CD4-positive, alpha-beta T cell (primary cell): ENCODE measurements at regions not wholly inside any gene's neighbourhood (a gene's known extent, or its start where the extent isn't known, plus 50 kb on each side); places are given as distances from the start of the nearest gene placed in this dataset.

Source experiments
- ATAC-seq: fragments of 200-7000 bp; cut with Tn5 transposase; one replicate; pipeline ENCODE4 v1.10.0; 2022; ENCODE audit warnings: mild to moderate bottlenecking; ENCODE audit not compliant: poor library complexity
- CTCF ChIA-PET: fragments of 350-600 bp; sonication (Branson Sonifier 250); formaldehyde crosslinking; loops from one replicate; lab custom pipeline; 2021; ENCODE audit warnings: antibody characterized with exemption, inconsistent platforms; lab: Charles Lee
- POLR2A ChIA-PET: fragments of 350-600 bp; sonication (Branson Sonifier 250); formaldehyde crosslinking; loops from one replicate; lab custom pipeline; 2021; ENCODE audit warnings: antibody characterized with exemption, inconsistent platforms; lab: Charles Lee
- DNase-seq, 14 experiments: peaks; one replicate each; pipeline ENCODE4 v3.0.0-alpha.2; 2013 to 2020; ENCODE audit warnings: mixed read lengths in 2 of 14
- H3K27ac ChIP-seq, 2 donors: one replicate each; pipeline versions ENCODE4 v1.5.1 to v1.7.0; 2013; ENCODE audit warnings: low read length in 2 of 2, low read depth in 1 of 2, mild to moderate bottlenecking in 1 of 2
- H3K27me3 ChIP-seq, 2 experiments: 1 replicate in 1 of 2; 2 replicates in 1 of 2; pipeline versions ENCODE4 v1.6.1 to v1.7.0; 2013; ENCODE audit warnings: low read length in 2 of 2, control low read depth in 1 of 2, mild to moderate bottlenecking in 1 of 2, moderate library complexity in 1 of 2; ENCODE audit not compliant: insufficient read depth in 2 of 2, control insufficient read depth in 1 of 2
- H3K36me3 ChIP-seq: one replicate; pipeline ENCODE4 v1.6.1; 2013; ENCODE audit warnings: low read length, control low read depth; ENCODE audit not compliant: insufficient read depth
- H3K4me1 ChIP-seq: one replicate; pipeline ENCODE4 v1.6.1; 2013; ENCODE audit warnings: low read length, control low read depth; ENCODE audit not compliant: insufficient read depth
- H3K4me3 ChIP-seq: one replicate; pipeline ENCODE4 v1.5.1; 2013; ENCODE audit warnings: mild to moderate bottlenecking, low read length, moderate library complexity
- H3K9me3 ChIP-seq, 2 experiments: 1 replicate in 1 of 2; 2 replicates in 1 of 2; pipeline versions ENCODE4 v1.6.1 to v1.7.0; 2013; ENCODE audit warnings: low read length in 2 of 2, mild to moderate bottlenecking in 2 of 2, control low read depth in 1 of 2, moderate library complexity in 1 of 2; ENCODE audit not compliant: control insufficient read depth in 1 of 2, insufficient read depth in 1 of 2
- H3K27ac Mint-ChIP-seq: one replicate; pipeline ENCODE4 v1.8.0; 2020; ENCODE audit warnings: mixed read lengths
- H3K27me3 Mint-ChIP-seq: one replicate; pipeline ENCODE4 v1.8.0; 2021; ENCODE audit warnings: mixed read lengths
- H3K36me3 Mint-ChIP-seq: one replicate; pipeline ENCODE4 v1.8.0; 2021; ENCODE audit warnings: low read depth, mixed read lengths
- H3K4me1 Mint-ChIP-seq: one replicate; pipeline ENCODE4 v1.8.0; 2021; ENCODE audit warnings: low read depth, mixed read lengths
- H3K4me3 Mint-ChIP-seq: one replicate; pipeline ENCODE4 v1.8.0; 2020; ENCODE audit warnings: mild to moderate bottlenecking, mixed read lengths
- H3K9me3 Mint-ChIP-seq: one replicate; pipeline ENCODE4 v1.8.0; 2020; ENCODE audit warnings: mixed read lengths
- CTCF ChIP-seq: fragments of 200-600 bp; IDR thresholded peaks from one replicate; pipeline ENCODE4 v1.8.0; 2022; ENCODE audit warnings: antibody characterized with exemption, mild to moderate bottlenecking
- intact Hi-C, 2 experiments: fragments of 100-400 bp; cut with DNase I in 1 of 2; cut with micrococcal nuclease in 1 of 2; formaldehyde crosslinking; loops; one replicate each; pipeline versions ENCODE4 v1.15.1 to v1.9.0; 2023 to 2025; cut with DNase I, micrococcal nuclease

- H3K4me1 ChIP-seq, result no peaks in the 10 kb centered on the region
- Mint-ChIP-seq H3K27ac (no peak overlapping the region), H3K4me1 (no peaks in the 10 kb centered on the region), H3K4me3 (no peak overlapping the region), H3K9me3 (no peaks in the 10 kb centered on the region), H3K27me3 (no peaks in the 10 kb centered on the region), H3K36me3 (no peaks in the 10 kb centered on the region)
- intact Hi-C loops, result no loop called here
- POLR2A ChIA-PET, result no interaction called here
- H3K27me3 ChIP-seq, result no peaks in the 10 kb centered on the region
- CTCF ChIA-PET, result no interaction called here
- H3K27ac ChIP-seq, result no peak overlapping the region
- H3K36me3 ChIP-seq, result no peaks in the 10 kb centered on the region
- no peak for DNase-seq
- ATAC-seq, result no peak
- H3K9me3 ChIP-seq, result peaks cover 0 to 5% of the 10 kb centered on the region in 2 experiments
- TF ChIP-seq CTCF, result no peak
- no peak overlapping the region for H3K4me3 ChIP-seq
These were observed 880.4 kb downstream of the TRIB2 start for GRCh38 chr2:13597176-13597575.

- ATAC-seq (no peak), DNase-seq (no peak)
- no peaks in the 10 kb centered on the region for H3K36me3 ChIP-seq
- ChIA-PET POLR2A (no interaction called here), CTCF (no interaction called here)
- H3K27ac ChIP-seq, result no peak overlapping the region
- no peaks in the 10 kb centered on the region for H3K27me3 ChIP-seq
- H3K9me3 ChIP-seq, result no peaks in the 10 kb centered on the region
- TF ChIP-seq CTCF, result no peak
- H3K4me1 ChIP-seq, result no peaks in the 10 kb centered on the region
- Mint-ChIP-seq H3K27me3 (no peaks in the 10 kb centered on the region), H3K4me1 (no peaks in the 10 kb centered on the region), H3K4me3 (no peak overlapping the region), H3K36me3 (no peaks in the 10 kb centered on the region), H3K27ac (no peak overlapping the region), H3K9me3 (no peaks in the 10 kb centered on the region)
- no peak overlapping the region for H3K4me3 ChIP-seq
- intact Hi-C loops, result no loop called here
These were observed 884.8 kb downstream of the TRIB2 start for GRCh38 chr2:13601506-13601905.

GRCh38 chr2:13604951-13605661 lies 888.4 kb downstream of the TRIB2 start:
- H3K4me1 ChIP-seq, result no peaks in the 10 kb centered on the region
- H3K9me3 ChIP-seq, result no peaks in the 10 kb centered on the region
- Mint-ChIP-seq H3K36me3 (no peaks in the 10 kb centered on the region), H3K27ac (no peak overlapping the region), H3K27me3 (no peaks in the 10 kb centered on the region), H3K4me1 (no peaks in the 10 kb centered on the region), H3K4me3 (no peak overlapping the region), H3K9me3 (peaks cover 2% of the 10 kb centered on the region)
- H3K4me3 ChIP-seq, result no peak overlapping the region
- DNase-seq, result no peak
- CTCF ChIA-PET, result no interaction called here
- no peaks in the 10 kb centered on the region for H3K36me3 ChIP-seq
- ATAC-seq, result no peak
- no peak overlapping the region for H3K27ac ChIP-seq
- no peaks in the 10 kb centered on the region for H3K27me3 ChIP-seq
- intact Hi-C loops, result no loop called here
- POLR2A ChIA-PET, result no interaction called here
- TF ChIP-seq CTCF, result no peak
